ENCODE measurements at regions not wholly inside any gene's neighbourhood (a gene's known extent, or its start where the extent isn't known, plus 50 kb on each side); places are given as distances from the start of the nearest gene placed in this dataset.
"Not testable (repeated sequence)": the region's sequence is repeated elsewhere in the genome, so short reads cannot be mapped to it uniquely, and the experiment has no call there.

- DNase-seq (ENCODE audit: low read depth) = no peak
Measured at GRCh38 chr1:187838335-187839293, 1009.9 kb downstream of the PLA2G4A start.

- DNase-seq (ENCODE audit: low read depth) = no peak
Measured at GRCh38 chr1:187839873-187840272, 1011.1 kb downstream of the PLA2G4A start.

GRCh38 chr1:187840557-187840956 is 1011.8 kb downstream of the PLA2G4A start:
- DNase-seq (ENCODE audit: low read depth) = no peak

GRCh38 chr1:187842406-187843165 is 1013.8 kb downstream of the PLA2G4A start:
- no peak for DNase-seq (ENCODE audit: low read depth)

- DNase-seq (ENCODE audit: low read depth) = no peak
Measured at GRCh38 chr1:187844313-187844712, 1015.6 kb downstream of the PLA2G4A start.

GRCh38 chr1:187847531-187847930 is 1018.8 kb downstream of the PLA2G4A start:
- DNase-seq (ENCODE audit: low read depth) = no peak

GRCh38 chr1:187848321-187848720 is 1019.6 kb downstream of the PLA2G4A start:
- DNase-seq (ENCODE audit: low read depth) = no peak

GRCh38 chr1:187850146-187850545 is 1021.4 kb downstream of the PLA2G4A start:
- DNase-seq (ENCODE audit: low read depth) = not testable (repeated sequence)

- DNase-seq (ENCODE audit: low read depth) = no peak
Measured at GRCh38 chr1:187853505-187853904, 1024.8 kb downstream of the PLA2G4A start.

GRCh38 chr1:187854457-187854856 is 1025.7 kb downstream of the PLA2G4A start:
- DNase-seq (ENCODE audit: low read depth) = no peak

- no peak for DNase-seq (ENCODE audit: low read depth)
Measured at GRCh38 chr1:187862506-187862905, 1033.8 kb downstream of the PLA2G4A start.

- DNase-seq (ENCODE audit: low read depth) = no peak
Measured at GRCh38 chr1:187870552-187870951, 1041.8 kb downstream of the PLA2G4A start.

GRCh38 chr1:187871177-187871845 is 1042.6 kb downstream of the PLA2G4A start:
- no peak for DNase-seq (ENCODE audit: low read depth)

- DNase-seq (ENCODE audit: low read depth) = no peak
Measured at GRCh38 chr1:187872550-187872949, 1043.8 kb downstream of the PLA2G4A start.

GRCh38 chr1:187873126-187873525 is 1044.4 kb downstream of the PLA2G4A start:
- DNase-seq (ENCODE audit: low read depth) = no peak

- DNase-seq (ENCODE audit: low read depth) = no peak
Measured at GRCh38 chr1:187876775-187877174, 1048.0 kb downstream of the PLA2G4A start.

GRCh38 chr1:187877220-187877619 is 1048.5 kb downstream of the PLA2G4A start:
- DNase-seq (ENCODE audit: low read depth) = no peak

- DNase-seq (ENCODE audit: low read depth) = no peak
Measured at GRCh38 chr1:187878883-187879282, 1050.1 kb downstream of the PLA2G4A start.

GRCh38 chr1:187883356-187883755 is 1054.6 kb downstream of the PLA2G4A start:
- DNase-seq (ENCODE audit: low read depth) = no peak

GRCh38 chr1:187891993-187892682 is 1063.4 kb downstream of the PLA2G4A start:
- no peak for DNase-seq (ENCODE audit: low read depth)

- no peak for DNase-seq (ENCODE audit: low read depth)
Measured at GRCh38 chr1:187892683-187893039, 1063.9 kb downstream of the PLA2G4A start.

GRCh38 chr1:187893471-187893870 is 1064.7 kb downstream of the PLA2G4A start:
- no peak for DNase-seq (ENCODE audit: low read depth)

All from stromal cell of bone marrow (primary cell).